PC-3 (cell line): ENCODE measurements at regions not wholly inside any gene's neighbourhood (a gene's known extent, or its start where the extent isn't known, plus 50 kb on each side); places are given as distances from the start of the nearest gene placed in this dataset.
A peak's percentile ranks its signal among the peaks of the same experiment; 100 is the strongest.

Experiments used
- ATAC-seq: fragments of 200-7000 bp; cut with Tn5 transposase; 2 replicates; pipeline ENCODE4 v1.9.1; 2020; ENCODE audit warnings: mild to moderate bottlenecking, moderate library complexity
- BruUV-seq: library from RNA; stranded (reverse); fragments of 400-500 nt; replicated peaks from 2 replicates; lab custom pipeline; 2021; lab: Mats Ljungman, UMichigan
- CTCF ChIA-PET: fragments of 300-600 bp; sonication (Branson Sonifier 250); formaldehyde crosslinking; loops from one replicate; lab custom pipeline; 2022; ENCODE audit warnings: antibody characterized with exemption; lab: Charles Lee
- POLR2A ChIA-PET: fragments of 300-600 bp; sonication (Branson Sonifier 250); formaldehyde crosslinking; loops from one replicate; lab custom pipeline; 2022; ENCODE audit warnings: antibody characterized with exemption; ENCODE audit not compliant: unreplicated experiment; lab: Charles Lee
- DNase-seq: peaks from one replicate; pipeline ENCODE4 v3.0.0-alpha.2; 2015
- H2AFZ ChIP-seq: fragments of 300-600 bp; sonication (generic); 2 replicates; pipeline ENCODE4 v1.6.0; 2016; ENCODE audit warnings: antibody characterized with exemption, low read length
- H3F3A ChIP-seq: fragments of 300-600 bp; sonication (generic); one replicate; pipeline ENCODE4 v1.6.0; 2017; ENCODE audit warnings: antibody characterized with exemption, low read length, control low read depth, mild to moderate bottlenecking; ENCODE audit not compliant: unreplicated experiment
- H3K27ac ChIP-seq: fragments of 300-600 bp; sonication (generic); 2 replicates; pipeline ENCODE4 v1.5.1; 2016; ENCODE audit warnings: mild to moderate bottlenecking, low read length
- H3K27me3 ChIP-seq: fragments of 300-600 bp; sonication (generic); 2 replicates; pipeline ENCODE4 v1.6.1; 2016; ENCODE audit warnings: low read length, mixed read lengths
- H3K36me3 ChIP-seq: fragments of 300-600 bp; sonication (generic); 2 replicates; pipeline ENCODE4 v1.6.1; 2016; ENCODE audit warnings: low read depth, mixed run types, low read length, mixed read lengths
- H3K4me1 ChIP-seq: fragments of 300-600 bp; sonication (generic); 2 replicates; pipeline ENCODE4 v1.5.1; 2016; ENCODE audit warnings: low read length; ENCODE audit not compliant: insufficient read depth
- H3K4me2 ChIP-seq: fragments of 300-600 bp; sonication (generic); 2 replicates; pipeline ENCODE4 v1.6.0; 2016; ENCODE audit warnings: low read length
- H3K4me3 ChIP-seq: fragments of 300-600 bp; sonication (generic); 2 replicates; pipeline ENCODE4 v1.5.1; 2016; ENCODE audit warnings: mild to moderate bottlenecking, low read length, mixed read lengths
- H3K79me2 ChIP-seq: fragments of 300-600 bp; sonication (generic); 2 replicates; pipeline ENCODE4 v1.6.1; 2017; ENCODE audit warnings: low read length, mixed read lengths
- H3K9ac ChIP-seq: fragments of 300-600 bp; sonication (generic); 2 replicates; pipeline ENCODE4 v1.6.0; 2016; ENCODE audit warnings: mild to moderate bottlenecking, low read length
- H3K9me2 ChIP-seq: fragments of 300-600 bp; sonication (generic); replicated peaks from 2 replicates; pipeline ENCODE4 v1.6.1; 2016; ENCODE audit warnings: mixed run types, low read length, mixed read lengths
- H3K9me3 ChIP-seq: fragments of 300-600 bp; sonication (generic); 2 replicates; pipeline ENCODE4 v1.6.1; 2016; ENCODE audit warnings: low read length, mixed read lengths
- H4K20me1 ChIP-seq: fragments of 300-600 bp; sonication (generic); 2 replicates; pipeline ENCODE4 v1.6.1; 2016; ENCODE audit warnings: low read length, mixed read lengths
- CTCF ChIP-seq: fragments of 300-600 bp; sonication (generic); conservative IDR thresholded peaks from 2 replicates; pipeline ENCODE4 v1.5.1; 2017; ENCODE audit warnings: antibody characterized with exemption, low read depth, mild to moderate bottlenecking, low read length
- EZH2phosphoT487 ChIP-seq: fragments of 300-600 bp; sonication (generic); IDR thresholded peaks from 2 replicates; pipeline ENCODE4 v1.6.1; 2018; ENCODE audit warnings: mild to moderate bottlenecking, antibody characterized with exemption, low read length, borderline replicate concordance
- intact Hi-C: fragments of 100-400 bp; cut with micrococcal nuclease; formaldehyde crosslinking; loops from 2 replicates; pipeline ENCODE4 v1.9.0; 2023

- CTCF ChIA-PET = no interaction called here
- POLR2A ChIA-PET = no interaction called here
- no peaks in the 10 kb centered on the region for H3K9me2 ChIP-seq
- H3K36me3 ChIP-seq = 0 out of 2 replicates have a peak, but pooled peaks cover 4% of the 10 kb centered on the region
- no peak overlapping the region for H2AFZ ChIP-seq
- ATAC-seq (no peak), DNase-seq (peak; percentile 17)
- BruUV-seq = no TSS peak
- H3K27me3 ChIP-seq = no peaks in the 10 kb centered on the region
- H3K4me3 ChIP-seq = no peak overlapping the region
- H3K4me1 ChIP-seq = no peaks in the 10 kb centered on the region
- no peaks in the 10 kb centered on the region for H4K20me1 ChIP-seq
- TF ChIP-seq CTCF (peak; percentile 64), EZH2phosphoT487 (no peak)
- no peaks in the 10 kb centered on the region for H3K79me2 ChIP-seq
- no peak overlapping the region for H3K9ac ChIP-seq
- no peak overlapping the region for H3K4me2 ChIP-seq
- intact Hi-C loops = no loop called here
- 0 out of 2 replicates have a peak, but pooled peaks cover 8% of the 10 kb centered on the region for H3K9me3 ChIP-seq
- no peak overlapping the region for H3K27ac ChIP-seq
- no peaks in the 10 kb centered on the region for H3F3A ChIP-seq
These were observed 101.6 kb downstream of the CFAP44 start for GRCh38 chr3:113339616-113340244.
